ENCODE measurements at regions not wholly inside any gene's neighbourhood (a gene's known extent, or its start where the extent isn't known, plus 50 kb on each side); places are given as distances from the start of the nearest gene placed in this dataset.
"Not testable (repeated sequence)": the region's sequence is repeated elsewhere in the genome, so short reads cannot be mapped to it uniquely, and the experiment has no call there.

GRCh38 chr4:3983518-3984125 is 217.4 kb downstream of the ADRA2C start:
- DNase-seq (ENCODE audit: low spot score); intact Hi-C loops (cut with DNase I): not testable (repeated sequence)

- DNase-seq (ENCODE audit: low spot score) = not testable (repeated sequence)
- intact Hi-C loops (cut with DNase I) = loop anchor here (5.0 kb wide), 1 partner anchor 123 kb away; no protein-coding TSS in a partner anchor
Observed at GRCh38 chr4:3984796-3985195, 218.6 kb downstream of the ADRA2C start.

GRCh38 chr4:3986412-3986811 is 220.2 kb downstream of the ADRA2C start:
- intact Hi-C loops (cut with DNase I) = loop anchor here (5.0 kb wide), 1 partner anchor 121 kb away; no protein-coding TSS in a partner anchor
- not testable (repeated sequence) for DNase-seq (ENCODE audit: low spot score)

GRCh38 chr4:3997386-3997785 is 229.3 kb downstream of the OTOP1 start:
- intact Hi-C loops (cut with DNase I); DNase-seq (ENCODE audit: low spot score): not testable (repeated sequence)

- intact Hi-C loops (cut with DNase I); DNase-seq (ENCODE audit: low spot score): not testable (repeated sequence)
Observed at GRCh38 chr4:4004036-4004435, 222.7 kb downstream of the OTOP1 start.

- intact Hi-C loops (cut with DNase I); DNase-seq (ENCODE audit: low spot score): not testable (repeated sequence)
Observed at GRCh38 chr4:4004702-4005101, 222.0 kb downstream of the OTOP1 start.

- DNase-seq (ENCODE audit: low spot score); intact Hi-C loops (cut with DNase I): not testable (repeated sequence)
Observed at GRCh38 chr4:4006356-4006755, 220.4 kb downstream of the OTOP1 start.

GRCh38 chr4:4019071-4019470 is 207.7 kb downstream of the OTOP1 start:
- intact Hi-C loops (cut with DNase I); DNase-seq (ENCODE audit: low spot score): not testable (repeated sequence)

- intact Hi-C loops (cut with DNase I); DNase-seq (ENCODE audit: low spot score): not testable (repeated sequence)
Observed at GRCh38 chr4:4021161-4021560, 205.6 kb downstream of the OTOP1 start.

- DNase-seq (ENCODE audit: low spot score); intact Hi-C loops (cut with DNase I): not testable (repeated sequence)
Observed at GRCh38 chr4:4026708-4027107, 200.0 kb downstream of the OTOP1 start.

GRCh38 chr4:4028752-4029151 is 198.0 kb downstream of the OTOP1 start:
- intact Hi-C loops (cut with DNase I); DNase-seq (ENCODE audit: low spot score): not testable (repeated sequence)

- intact Hi-C loops (cut with DNase I) = not testable (repeated sequence)
Observed at GRCh38 chr4:4030509-4030908, 196.2 kb downstream of the OTOP1 start.

GRCh38 chr4:4031446-4032135 is 195.1 kb downstream of the OTOP1 start:
- DNase-seq (ENCODE audit: low spot score); intact Hi-C loops (cut with DNase I): not testable (repeated sequence)

More at GRCh38 chr4:4030509-4030908, 196.2 kb downstream of the OTOP1 start:
- not testable (repeated sequence) for DNase-seq (ENCODE audit: low spot score)

GRCh38 chr4:4032364-4032763 is 194.4 kb downstream of the OTOP1 start:
- intact Hi-C loops (cut with DNase I); DNase-seq (ENCODE audit: low spot score): not testable (repeated sequence)

GRCh38 chr4:4032801-4033605 is 193.7 kb downstream of the OTOP1 start:
- DNase-seq (ENCODE audit: low spot score); intact Hi-C loops (cut with DNase I): not testable (repeated sequence)

- DNase-seq (ENCODE audit: low spot score); intact Hi-C loops (cut with DNase I): not testable (repeated sequence)
Observed at GRCh38 chr4:4037399-4038138, 189.2 kb downstream of the OTOP1 start.

- DNase-seq (ENCODE audit: low spot score); intact Hi-C loops (cut with DNase I): not testable (repeated sequence)
Observed at GRCh38 chr4:4045823-4046222, 180.9 kb downstream of the OTOP1 start.

GRCh38 chr4:4046686-4047085 is 180.0 kb downstream of the OTOP1 start:
- DNase-seq (ENCODE audit: low spot score); intact Hi-C loops (cut with DNase I): not testable (repeated sequence)

GRCh38 chr4:4047202-4047601 is 179.5 kb downstream of the OTOP1 start:
- intact Hi-C loops (cut with DNase I); DNase-seq (ENCODE audit: low spot score): not testable (repeated sequence)
